DMS 273 (cell line): ENCODE measurements at regions not wholly inside any gene's neighbourhood (a gene's known extent, or its start where the extent isn't known, plus 50 kb on each side); places are given as distances from the start of the nearest gene placed in this dataset.
"Not testable (repeated sequence)": the region's sequence is repeated elsewhere in the genome, so short reads cannot be mapped to it uniquely, and the experiment has no call there.

ENCODE experiments used
- DNase-seq: peaks from one replicate; lab custom pipeline; 2025; ENCODE audit not compliant: unreplicated experiment; lab: John Stamatoyannopoulos, UW

DNA sequence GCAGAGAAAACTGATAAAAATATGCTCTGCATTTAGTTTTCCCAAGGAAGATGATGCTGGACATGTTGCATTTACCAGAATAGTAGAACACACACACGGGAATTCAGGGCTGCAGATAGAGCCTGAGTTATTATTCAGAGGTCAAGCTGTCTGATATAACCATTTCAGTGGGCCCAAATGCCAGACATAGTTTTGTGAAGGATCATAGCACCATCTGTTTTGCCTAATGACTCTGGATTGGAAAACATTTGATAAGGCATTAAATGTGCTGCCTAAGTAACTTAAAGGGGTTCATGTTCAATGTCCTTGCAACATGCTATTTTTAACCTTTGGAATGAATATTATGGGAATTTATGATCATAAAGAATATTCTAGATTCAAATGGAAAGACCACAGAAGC, 666.2 kb downstream of the PRIM2 start:
- peak; percentile 73 for DNase-seq

DNA sequence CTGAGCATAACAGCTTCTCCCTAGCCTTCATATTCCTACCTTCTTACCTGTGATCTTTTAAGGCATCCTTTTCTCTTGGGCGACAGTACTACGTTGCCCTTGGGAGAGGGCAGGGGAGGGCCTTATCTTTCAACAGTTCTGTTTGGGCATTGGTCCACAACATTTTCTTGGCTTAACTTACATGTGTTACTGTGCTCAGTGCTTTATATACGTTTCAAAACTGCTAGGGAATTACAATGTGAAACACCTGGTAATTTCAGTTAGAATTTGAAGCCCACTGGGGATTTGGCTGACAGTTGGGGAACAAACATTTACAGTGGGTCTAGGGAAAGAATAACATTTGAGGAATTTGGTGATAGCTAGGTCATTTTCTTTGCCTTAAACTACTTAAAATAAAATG, 667.1 kb downstream of the PRIM2 start:
- peak; percentile 11 for DNase-seq

DNA sequence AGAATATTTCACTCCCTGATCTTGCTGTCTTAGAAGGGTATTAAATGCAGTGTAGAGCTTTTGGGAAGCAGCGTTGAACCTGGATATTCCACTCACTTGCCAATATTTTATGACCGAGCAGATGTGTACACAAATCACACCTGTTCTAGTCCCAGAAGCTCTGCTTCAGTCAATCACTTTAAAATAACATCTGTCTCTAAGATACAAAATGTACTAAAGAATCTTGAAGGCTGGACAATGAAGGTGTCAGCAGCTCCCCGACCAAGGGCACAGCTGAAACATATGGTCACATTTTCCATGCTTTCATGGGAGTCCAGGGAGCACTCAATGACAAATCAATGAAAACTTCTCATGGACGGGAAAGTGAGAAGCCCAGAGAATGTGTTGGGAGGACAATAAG, 668.3 kb downstream of the PRIM2 start:
- DNase-seq = peak; percentile 71

DNA sequence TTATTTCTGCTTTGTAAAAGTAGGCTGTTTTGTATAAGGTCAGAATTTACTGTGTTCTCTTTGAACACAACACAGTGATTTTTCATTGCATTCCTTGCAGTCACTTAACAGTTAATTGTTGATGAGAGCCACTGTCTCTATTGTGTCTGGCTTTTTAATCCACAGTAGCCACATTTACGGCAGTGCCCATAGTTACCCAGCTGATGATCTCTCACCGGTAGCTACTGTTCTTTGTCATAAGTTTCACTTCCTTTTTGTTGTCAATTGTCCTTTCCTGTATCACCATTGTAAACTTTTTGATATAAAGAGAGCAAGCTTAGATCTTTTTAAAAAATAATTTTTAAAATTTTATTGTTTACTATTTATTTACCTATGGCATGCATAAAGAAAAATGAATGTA, 669.2 kb downstream of the PRIM2 start:
- not testable (repeated sequence) for DNase-seq

DNA sequence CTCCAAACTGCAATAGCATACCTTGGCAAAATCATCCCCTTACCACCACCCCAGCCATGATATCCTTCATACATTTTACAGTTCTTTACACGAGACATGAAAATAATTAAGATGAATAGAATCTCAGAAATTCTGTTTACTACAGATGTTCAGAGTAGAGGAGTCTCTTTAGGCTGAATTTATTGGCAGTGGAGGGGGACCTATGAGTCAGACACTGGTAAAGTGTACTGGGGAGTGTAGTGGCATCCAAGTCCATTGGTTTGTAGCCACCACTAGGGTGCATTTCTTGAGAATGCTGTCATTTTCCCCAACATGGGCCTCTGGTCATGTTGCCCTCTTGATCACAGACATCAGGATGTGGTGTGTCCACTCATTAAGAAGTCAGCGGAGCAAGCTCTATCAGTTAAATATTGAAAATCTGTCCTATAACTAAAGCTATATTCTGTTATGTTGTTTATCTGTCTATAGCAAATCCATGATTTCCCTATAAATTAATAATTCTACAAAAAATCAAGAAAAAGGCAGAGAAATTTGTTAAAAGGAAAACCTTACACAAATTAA, 672.2 kb downstream of the PRIM2 start:
- DNase-seq = not testable (repeated sequence)

DNA sequence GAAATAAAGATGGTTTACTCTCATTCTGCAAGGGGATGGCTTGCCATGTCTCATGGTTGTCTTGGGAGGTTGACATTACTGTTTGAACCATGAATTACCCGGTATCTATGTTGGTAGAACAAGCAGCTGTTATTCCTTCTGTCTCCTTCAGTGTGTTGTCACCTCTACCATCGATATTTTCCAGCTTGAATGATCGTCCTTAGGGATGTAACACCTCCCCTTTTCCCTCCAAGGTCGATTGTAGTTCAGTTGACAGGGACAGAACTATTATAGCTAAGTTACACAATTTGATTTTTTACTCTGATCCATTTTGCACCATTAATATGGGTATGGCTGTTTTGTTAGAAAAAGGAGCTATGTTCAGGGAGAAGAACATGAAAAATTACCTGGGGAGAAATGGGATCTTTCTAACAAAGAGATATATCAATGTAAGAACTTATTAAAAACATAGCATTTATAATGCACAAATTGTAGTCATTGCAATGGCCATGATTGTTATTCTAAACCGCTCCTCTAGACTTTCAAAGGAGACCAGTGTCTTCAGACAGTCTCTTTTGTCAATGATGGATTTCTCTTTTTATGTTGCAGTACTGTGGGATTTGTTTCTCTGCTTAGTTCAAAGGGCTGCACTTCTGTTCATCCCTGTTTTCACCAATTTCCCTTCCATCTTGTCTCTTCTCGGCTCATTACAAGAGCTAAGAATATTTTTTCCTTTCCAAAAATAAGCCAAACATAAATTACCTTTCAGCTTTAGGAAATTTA, 681.6 kb downstream of the PRIM2 start:
- not testable (repeated sequence) for DNase-seq

DNA sequence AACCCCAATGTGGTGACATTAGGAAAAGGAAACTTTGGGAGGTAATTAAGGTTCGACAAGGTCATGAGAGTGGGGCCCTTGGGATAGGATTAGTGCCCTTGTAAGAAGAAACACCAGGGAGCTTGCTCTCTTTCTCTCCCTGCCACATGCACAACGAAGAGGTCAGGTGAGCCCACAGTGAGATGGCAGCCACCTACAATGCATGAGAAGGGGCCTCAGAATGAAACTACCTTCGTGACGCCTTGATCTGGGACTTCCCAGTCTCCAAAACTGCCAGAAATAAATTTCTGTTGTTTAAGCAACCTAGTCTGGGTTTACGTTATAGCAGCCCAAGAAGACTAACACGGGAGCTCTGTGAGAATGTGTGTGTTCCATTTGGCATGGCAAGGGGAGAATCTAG, 682.8 kb downstream of the PRIM2 start:
- DNase-seq = not testable (repeated sequence)

DNA sequence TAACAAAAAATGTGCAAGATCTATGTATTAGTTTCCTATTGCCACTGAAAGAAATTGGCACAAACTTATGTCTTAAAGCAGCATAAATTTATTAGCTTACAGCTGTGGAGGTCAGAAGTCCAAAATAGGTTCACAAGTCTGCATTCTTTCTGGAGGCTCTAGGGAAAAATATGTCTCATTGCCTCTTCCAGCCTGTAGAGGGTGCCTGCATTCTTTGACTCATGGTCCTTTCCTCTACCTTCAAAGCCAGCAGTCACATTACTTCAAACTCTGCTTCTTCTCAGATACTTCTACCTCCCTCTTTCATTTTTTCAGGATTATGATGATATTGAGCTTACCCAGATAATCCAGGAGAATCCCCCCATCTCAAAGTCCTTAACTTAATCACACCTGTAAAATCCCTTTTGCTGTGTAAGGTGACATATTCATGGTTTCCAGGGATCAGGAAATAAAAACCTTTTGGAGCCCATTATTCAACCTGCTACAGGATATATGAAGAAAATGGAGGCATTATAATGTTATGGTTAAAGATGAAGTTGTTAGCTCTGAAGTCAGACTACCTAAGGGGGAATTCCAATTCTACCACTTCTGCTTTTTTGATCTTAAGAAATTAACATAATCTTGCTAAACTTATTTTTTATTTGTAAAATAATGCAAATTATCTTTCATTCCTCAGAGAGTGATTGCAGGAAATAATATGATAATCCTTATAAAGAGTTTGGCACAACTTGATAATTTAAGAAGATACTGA, 686.2 kb downstream of the PRIM2 start:
- peak; percentile 51 for DNase-seq

DNA sequence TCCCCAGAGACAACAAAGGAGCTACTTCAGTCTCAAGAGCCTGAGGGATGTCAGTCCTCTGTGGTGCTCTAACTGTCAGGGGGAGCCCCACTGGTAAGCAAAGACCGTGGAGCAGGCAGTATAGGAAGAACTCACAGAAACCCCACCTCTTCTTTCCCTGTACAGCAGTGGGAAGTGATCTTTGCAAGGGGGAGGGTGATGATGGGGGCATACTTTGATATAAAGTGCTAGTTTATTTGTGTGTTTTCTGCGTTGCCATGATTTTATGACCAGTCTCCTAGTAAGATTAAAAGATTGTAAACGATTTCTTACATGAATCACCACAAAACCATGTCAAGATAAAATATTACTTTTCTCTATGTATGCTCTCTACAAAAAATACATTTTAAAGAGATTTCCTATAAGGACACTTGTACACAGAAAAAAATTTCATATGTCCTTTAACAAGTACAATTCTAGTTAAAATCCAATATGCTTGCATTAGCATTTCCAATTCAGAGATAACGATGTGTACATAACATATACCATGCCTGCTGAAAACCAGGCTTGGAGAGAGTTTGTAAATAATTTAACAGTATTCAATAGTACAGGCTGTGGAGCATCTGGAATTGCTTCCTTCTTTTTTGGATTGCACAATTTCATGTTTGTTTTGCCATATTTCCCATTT, 690.0 kb downstream of the PRIM2 start:
- DNase-seq = not testable (repeated sequence)

DNA sequence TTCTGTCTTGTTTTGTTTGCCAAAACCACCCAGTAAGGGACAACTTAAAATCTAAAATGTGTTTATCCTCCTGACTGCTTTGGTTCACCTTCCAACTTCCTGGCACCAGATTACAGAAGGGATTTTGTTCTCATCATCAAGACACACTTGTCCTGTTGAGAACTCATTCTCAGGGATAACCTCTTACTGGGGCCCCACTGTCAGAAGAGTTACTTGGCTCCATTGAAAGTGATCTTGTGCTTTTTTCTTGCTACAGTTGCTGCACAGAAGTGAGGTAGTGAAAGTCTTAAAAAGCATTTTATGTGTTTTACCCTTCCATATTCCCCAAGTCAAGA, 690.5 kb downstream of the PRIM2 start:
- not testable (repeated sequence) for DNase-seq

DNA sequence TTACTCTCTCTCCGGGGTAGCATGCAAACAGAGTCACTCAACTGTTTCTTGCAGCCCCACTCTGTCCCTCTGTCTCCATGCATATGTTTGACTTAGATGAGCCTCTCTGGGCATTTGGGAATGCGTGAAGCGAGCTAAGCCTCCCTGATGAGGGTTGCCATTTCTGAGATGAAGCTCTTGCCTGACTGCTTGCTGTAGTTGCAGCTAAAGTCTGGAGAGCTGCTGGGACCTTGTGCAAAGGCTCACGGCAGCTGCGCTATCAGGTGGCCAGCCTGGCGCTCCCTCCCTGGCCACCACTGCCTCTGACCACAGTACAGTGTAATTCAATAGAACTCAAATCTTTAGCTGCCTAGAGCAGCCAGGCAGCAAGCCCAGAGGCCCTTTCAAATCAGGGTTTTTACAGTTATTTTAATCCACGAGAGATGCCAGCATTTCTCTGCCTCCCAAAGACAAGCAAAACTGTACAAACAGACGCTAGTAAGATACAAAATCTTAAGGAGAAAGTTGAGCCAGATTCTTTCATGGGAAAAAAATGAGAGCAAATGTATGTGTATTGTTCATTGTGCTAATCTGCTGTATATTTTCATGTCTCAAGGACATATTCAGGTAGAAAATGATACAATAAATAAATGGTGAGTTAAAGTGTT, 694.6 kb downstream of the PRIM2 start:
- DNase-seq = not testable (repeated sequence)

DNA sequence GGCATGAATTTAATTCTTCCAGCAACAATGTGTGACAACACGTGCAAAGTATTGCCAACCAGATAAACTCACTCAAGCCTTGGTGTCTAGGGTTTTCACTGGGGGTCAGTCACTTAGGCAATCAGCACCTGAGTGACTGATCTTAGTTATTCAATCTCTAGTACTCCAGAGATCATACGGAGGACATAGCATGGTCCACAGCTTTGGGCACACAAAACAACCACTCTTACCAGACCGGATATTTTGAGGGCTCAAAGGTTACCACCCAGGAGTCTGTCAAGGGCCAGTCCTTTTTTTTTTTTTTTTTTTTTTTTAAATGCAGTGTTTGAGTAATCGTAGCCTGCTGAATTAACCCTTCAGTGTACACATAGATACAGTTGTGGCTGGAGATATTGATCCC, 699.2 kb downstream of the PRIM2 start:
- DNase-seq = not testable (repeated sequence)

DNA sequence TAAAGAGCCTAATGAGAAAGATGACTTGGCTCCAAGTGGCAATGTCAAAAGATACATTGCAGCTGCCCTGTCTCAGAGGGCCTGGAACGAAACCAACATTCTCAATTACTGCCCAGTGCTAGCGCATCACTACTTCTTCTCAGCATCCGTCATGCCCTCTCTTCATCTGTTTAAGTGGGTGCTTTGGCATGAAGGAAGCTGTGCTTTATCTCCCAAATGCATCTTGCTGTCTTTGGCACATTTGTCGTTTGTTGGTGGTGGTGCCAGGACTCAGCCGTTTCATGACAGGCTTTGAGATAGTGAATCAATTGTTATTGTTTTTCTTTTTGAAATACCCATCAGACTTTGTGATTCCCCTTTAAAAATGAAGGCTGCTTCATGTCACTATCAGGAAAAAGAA, 710.8 kb downstream of the PRIM2 start:
- not testable (repeated sequence) for DNase-seq

DNA sequence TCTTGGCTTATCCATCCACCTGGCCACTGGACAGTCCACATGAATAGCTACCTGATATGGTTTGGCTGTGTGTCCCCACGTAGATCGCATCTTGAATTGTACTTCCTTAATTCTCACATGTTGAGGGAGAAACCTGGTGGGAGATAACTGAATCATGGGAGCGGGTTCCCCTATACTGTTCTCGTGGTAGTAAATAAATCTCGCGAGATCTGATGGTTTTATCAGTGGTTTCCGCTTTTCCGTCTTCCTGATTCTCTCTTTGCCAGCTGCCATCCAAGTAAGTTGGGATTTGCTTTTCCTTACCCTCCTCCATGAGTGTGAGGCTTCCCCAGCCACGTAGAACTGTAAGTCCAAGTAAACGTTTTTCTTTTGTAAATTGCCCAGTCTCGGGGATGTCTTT, 720.8 kb downstream of the PRIM2 start:
- DNase-seq = not testable (repeated sequence)

DNA sequence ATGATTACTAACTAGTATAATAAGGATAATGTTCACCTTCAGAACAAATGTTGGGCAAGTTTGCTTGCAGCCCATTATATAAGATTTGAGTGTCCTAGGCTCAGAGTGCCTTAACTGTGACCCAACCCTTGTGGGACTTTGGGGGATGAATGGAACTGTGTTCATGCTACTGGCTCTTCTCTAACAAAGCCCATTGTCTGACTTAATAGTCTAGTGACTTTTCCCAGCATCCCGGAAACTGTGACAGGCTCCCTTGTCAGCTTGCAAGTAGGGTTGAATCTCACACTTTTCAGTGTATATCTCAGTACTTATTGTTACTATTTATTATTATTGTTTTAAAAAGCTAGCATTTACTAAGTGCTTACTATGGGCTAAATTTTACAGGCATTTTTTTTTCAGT, 729.2 kb downstream of the PRIM2 start:
- not testable (repeated sequence) for DNase-seq

DNA sequence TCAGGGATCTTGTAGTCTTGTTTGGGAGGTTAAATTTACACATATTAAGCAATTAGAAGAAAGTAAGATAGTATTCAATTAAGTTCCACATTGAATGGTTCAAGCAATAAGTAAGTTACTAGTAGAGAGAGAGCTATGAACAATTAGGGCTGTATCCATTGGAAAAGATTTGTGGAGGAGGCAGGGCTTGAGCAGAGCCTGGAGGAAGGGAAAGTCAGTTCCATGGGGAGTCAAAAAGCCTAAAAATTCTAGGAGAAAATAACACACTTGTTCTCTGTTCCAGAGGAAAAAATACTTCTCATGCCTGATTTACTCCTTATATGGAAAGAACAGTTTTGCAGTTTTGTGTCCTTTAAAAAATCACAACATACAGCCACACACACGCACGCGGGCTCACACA, 730.0 kb downstream of the PRIM2 start:
- DNase-seq = not testable (repeated sequence)

DNA sequence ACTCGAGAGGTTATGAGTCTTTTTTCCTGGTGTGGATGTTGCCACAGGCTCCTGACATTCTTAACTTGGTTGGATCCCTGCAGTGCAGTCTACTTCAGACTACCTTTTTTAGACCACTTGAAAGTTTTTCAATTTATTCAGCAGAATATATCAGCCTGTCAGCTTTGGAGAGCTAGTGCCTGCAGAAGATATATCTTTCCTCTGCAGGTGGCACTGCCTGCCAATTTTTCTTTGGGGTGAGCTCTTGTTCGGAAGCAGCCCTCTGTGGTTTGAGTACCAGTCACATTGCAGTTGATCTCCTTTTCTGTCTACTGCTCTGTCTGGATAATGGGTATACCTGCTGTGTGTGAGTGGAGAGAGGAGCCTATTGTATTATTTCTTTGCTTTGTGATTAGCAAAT, 730.4 kb downstream of the PRIM2 start:
- not testable (repeated sequence) for DNase-seq

DNA sequence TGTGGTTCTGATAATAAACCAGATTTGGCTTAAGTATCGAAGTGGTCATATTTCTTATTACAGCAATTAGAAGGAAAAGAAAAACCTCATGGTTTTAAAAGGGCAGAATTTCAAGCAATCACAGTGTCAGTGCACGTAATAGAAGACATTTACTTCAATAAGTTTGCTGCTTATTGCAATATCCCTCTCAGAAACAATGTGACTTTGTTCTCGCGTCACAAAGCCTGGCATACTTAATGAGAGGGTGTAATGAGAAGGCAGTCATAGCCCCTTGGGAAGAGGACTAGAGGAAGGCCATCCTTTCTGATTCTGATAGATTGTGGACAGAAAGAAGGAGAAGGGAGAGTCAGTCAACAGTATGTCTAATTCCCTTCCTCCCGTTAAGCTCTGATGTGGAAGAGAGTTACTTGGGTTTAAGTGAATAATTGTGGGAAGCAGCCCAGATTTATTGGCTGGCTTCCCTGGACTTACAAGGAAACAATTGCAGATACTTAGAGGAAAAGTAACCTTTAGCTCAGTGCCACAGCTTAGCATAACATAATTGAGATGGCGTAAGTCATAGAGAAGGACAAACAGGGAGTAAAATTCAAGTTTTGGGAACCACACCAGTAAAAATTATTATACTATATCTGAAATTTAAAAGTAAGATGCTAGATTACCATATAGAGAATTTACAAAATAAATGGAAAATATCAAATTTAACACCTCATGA, 738.2 kb downstream of the PRIM2 start:
- DNase-seq = not testable (repeated sequence)

DNA sequence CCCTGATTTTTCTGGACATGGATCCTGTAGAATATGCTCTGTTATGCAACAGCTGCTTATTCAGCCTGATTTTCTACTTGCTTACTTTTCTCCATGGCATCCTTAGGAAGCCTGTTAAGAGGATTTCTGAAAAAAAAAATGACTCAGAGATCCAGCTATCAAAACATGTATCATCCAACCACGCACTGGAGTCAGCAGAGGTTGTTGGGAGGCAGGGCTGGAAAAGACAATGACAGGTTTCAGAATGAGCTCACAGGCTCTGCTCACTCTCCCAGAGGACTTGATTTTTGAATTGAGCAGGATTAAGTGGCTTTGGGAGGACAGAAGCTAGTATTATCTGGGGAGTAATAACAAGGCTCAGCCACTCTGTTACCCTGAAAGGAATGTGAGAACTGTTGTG, 742.3 kb downstream of the PRIM2 start:
- DNase-seq = not testable (repeated sequence)

DNA sequence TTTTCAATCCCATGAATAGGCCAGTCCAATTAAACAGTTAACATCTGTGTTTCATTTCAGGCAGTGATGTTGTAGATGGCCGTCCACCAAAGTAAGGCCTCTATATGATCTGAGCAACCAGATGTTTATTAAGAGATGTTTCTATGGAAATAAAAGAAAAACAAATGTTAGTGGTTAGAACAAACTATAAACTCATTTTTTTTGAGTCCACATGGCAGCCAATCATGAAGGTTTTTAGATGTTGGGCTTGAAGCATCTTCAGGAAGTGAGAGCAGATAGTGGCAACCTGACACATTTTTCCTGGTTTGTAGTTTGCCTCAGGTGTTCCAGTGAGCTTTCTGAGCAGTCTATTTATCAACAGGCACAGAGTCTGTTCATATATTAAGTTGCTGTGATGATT, 746.1 kb downstream of the PRIM2 start:
- DNase-seq = not testable (repeated sequence)
